HUES64 (cell line): ENCODE measurements at regions not wholly inside any gene's neighbourhood (a gene's known extent, or its start where the extent isn't known, plus 50 kb on each side); places are given as distances from the start of the nearest gene placed in this dataset.
"Not testable (repeated sequence)": the region's sequence is repeated elsewhere in the genome, so short reads cannot be mapped to it uniquely, and the experiment has no call there.

Experiments used
- H3K27ac ChIP-seq: 2 replicates; pipeline ENCODE4 v1.7.0; 2013; ENCODE audit warnings: low read depth, low read length, inconsistent platforms
- H3K27me3 ChIP-seq: 2 replicates; pipeline ENCODE4 v1.6.1; 2013; ENCODE audit warnings: mild to moderate bottlenecking, low read length; ENCODE audit not compliant: insufficient read depth
- H3K36me3 ChIP-seq: 2 replicates; pipeline ENCODE4 v1.6.1; 2013; ENCODE audit warnings: mild to moderate bottlenecking, low read length; ENCODE audit not compliant: insufficient read depth
- H3K4me1 ChIP-seq: 2 replicates; pipeline ENCODE4 v1.6.1; 2013; ENCODE audit warnings: mild to moderate bottlenecking, low read length, moderate library complexity; ENCODE audit not compliant: insufficient read depth
- H3K4me3 ChIP-seq: 2 replicates; pipeline ENCODE4 v1.5.1; 2013; ENCODE audit warnings: mild to moderate bottlenecking, low read length, moderate library complexity
- H3K9ac ChIP-seq: 2 replicates; pipeline ENCODE4 v1.6.1; 2013; ENCODE audit warnings: mild to moderate bottlenecking, low read depth, low read length
- H3K9me3 ChIP-seq: 2 replicates; pipeline ENCODE4 v1.6.1; 2013; ENCODE audit warnings: low read depth, low read length; ENCODE audit not compliant: insufficient read depth
- WGBS: fragments of 150-250, 120-280 bp; methylation state at CpG from one replicate; pipeline ENCODE4 v1.1.7; 2013; ENCODE audit warnings: missing lambda C conversion rate; 5-methylcytosine and 5-hydroxymethylcytosine counted together

- Histone ChIP-seq H3K4me1 (no peaks in the 10 kb centered on the region), H3K9me3 (no peaks in the 10 kb centered on the region), H3K36me3 (no peaks in the 10 kb centered on the region), H3K9ac (no peak overlapping the region), H3K27me3 (no peaks in the 10 kb centered on the region), H3K4me3 (no peak overlapping the region), H3K27ac (no peak overlapping the region)
- 100% methylated on average over 1 of the region's 1 CpG for WGBS
Observed at GRCh38 chr14:48331421-48331820, 656.0 kb upstream of the MDGA2 start.

GRCh38 chr14:48325486-48325885 is 650.1 kb upstream of the MDGA2 start:
- H3K4me3 ChIP-seq: no peak overlapping the region
- H3K4me1 ChIP-seq: no peaks in the 10 kb centered on the region
- H3K36me3 ChIP-seq: no peaks in the 10 kb centered on the region
- H3K27ac ChIP-seq: no peak overlapping the region
- no peaks in the 10 kb centered on the region for H3K27me3 ChIP-seq
- H3K9ac ChIP-seq: no peak overlapping the region
- WGBS: 100% methylated on average over 1 of the region's 1 CpG
- no peaks in the 10 kb centered on the region for H3K9me3 ChIP-seq

GRCh38 chr14:48323665-48324064 is 648.3 kb upstream of the MDGA2 start:
- 88% methylated on average over 6 of the region's 6 CpGs for whole genome bisulfite sequencing
- H3K4me1 ChIP-seq: no peaks in the 10 kb centered on the region
- no peaks in the 10 kb centered on the region for H3K36me3 ChIP-seq
- H3K9me3 ChIP-seq: no peaks in the 10 kb centered on the region
- H3K27ac ChIP-seq: no peak overlapping the region
- H3K4me3 ChIP-seq: no peak overlapping the region
- H3K27me3 ChIP-seq: no peaks in the 10 kb centered on the region
- H3K9ac ChIP-seq: no peak overlapping the region

GRCh38 chr14:48319823-48320222 is 644.4 kb upstream of the MDGA2 start:
- Histone ChIP-seq H3K27ac (no peak overlapping the region), H3K36me3 (no peaks in the 10 kb centered on the region), H3K4me1 (no peaks in the 10 kb centered on the region), H3K9ac (no peak overlapping the region), H3K9me3 (no peaks in the 10 kb centered on the region), H3K4me3 (no peak overlapping the region), H3K27me3 (no peaks in the 10 kb centered on the region)

- 80% methylated on average over 2 of the region's 3 CpGs for WGBS
- Histone ChIP-seq H3K27ac (no peak overlapping the region), H3K4me1 (peaks cover 5% of the 10 kb centered on the region), H3K27me3 (no peaks in the 10 kb centered on the region), H3K4me3 (no peak overlapping the region), H3K9me3 (no peaks in the 10 kb centered on the region), H3K9ac (no peak overlapping the region), H3K36me3 (no peaks in the 10 kb centered on the region)
Observed at GRCh38 chr14:48304729-48305128, 629.3 kb upstream of the MDGA2 start.

GRCh38 chr14:48289701-48290100 is 614.3 kb upstream of the MDGA2 start:
- H3K9ac ChIP-seq: no peak overlapping the region
- no peaks in the 10 kb centered on the region for H3K36me3 ChIP-seq
- H3K9me3 ChIP-seq: peaks cover 19% of the 10 kb centered on the region
- no peaks in the 10 kb centered on the region for H3K27me3 ChIP-seq
- no peak overlapping the region for H3K4me3 ChIP-seq
- H3K27ac ChIP-seq: no peak overlapping the region
- no peaks in the 10 kb centered on the region for H3K4me1 ChIP-seq

GRCh38 chr14:48285217-48285616 is 609.8 kb upstream of the MDGA2 start:
- peaks cover 19% of the 10 kb centered on the region for H3K9me3 ChIP-seq

GRCh38 chr14:48275301-48275700 is 599.9 kb upstream of the MDGA2 start:
- Histone ChIP-seq H3K9ac (no peak overlapping the region), H3K27me3 (no peaks in the 10 kb centered on the region), H3K36me3 (no peaks in the 10 kb centered on the region), H3K4me3 (no peak overlapping the region), H3K9me3 (no peaks in the 10 kb centered on the region), H3K4me1 (peaks cover 8% of the 10 kb centered on the region), H3K27ac (no peak overlapping the region)

More at GRCh38 chr14:48285217-48285616, 609.8 kb upstream of the MDGA2 start:
- not testable (repeated sequence) for H3K27me3 ChIP-seq, H3K4me3 ChIP-seq, H3K9ac ChIP-seq, H3K36me3 ChIP-seq, H3K27ac ChIP-seq, H3K4me1 ChIP-seq
- 94% methylated on average over 11 of the region's 11 CpGs for WGBS

- Histone ChIP-seq H3K9me3 (no peaks in the 10 kb centered on the region), H3K4me3 (no peak overlapping the region), H3K4me1 (peaks cover 8% of the 10 kb centered on the region), H3K9ac (no peak overlapping the region), H3K27me3 (no peaks in the 10 kb centered on the region), H3K36me3 (no peaks in the 10 kb centered on the region), H3K27ac (no peak overlapping the region)
- 96% methylated on average over 3 of the region's 3 CpGs for WGBS
Observed at GRCh38 chr14:48274826-48275225, 599.4 kb upstream of the MDGA2 start.

GRCh38 chr14:48267926-48268325 is 592.5 kb upstream of the MDGA2 start:
- peak overlapping the region; percentile 57 for H3K4me3 ChIP-seq

GRCh38 chr14:48266201-48266600 is 590.8 kb upstream of the MDGA2 start:
- not testable (repeated sequence) for H3K36me3 ChIP-seq, H3K27me3 ChIP-seq, H3K9me3 ChIP-seq, H3K27ac ChIP-seq
- peak overlapping the region; percentile 77 for H3K9ac ChIP-seq
- 37% methylated on average over 5 of the region's 5 CpGs for whole genome bisulfite sequencing
- peaks cover 27% of the 10 kb centered on the region for H3K4me1 ChIP-seq
- peak overlapping the region; percentile 57 for H3K4me3 ChIP-seq

More at GRCh38 chr14:48267926-48268325, 592.5 kb upstream of the MDGA2 start:
- Histone ChIP-seq H3K9ac (peak overlapping the region; percentile 77), H3K27ac (peak overlapping the region; percentile 74), H3K4me1 (peaks cover 15% of the 10 kb centered on the region)
- not testable (repeated sequence) for H3K36me3 ChIP-seq, H3K9me3 ChIP-seq, H3K27me3 ChIP-seq
- 23% methylated on average over 4 of the region's 4 CpGs for WGBS

GRCh38 chr14:48261436-48261835 is 586.0 kb upstream of the MDGA2 start:
- H3K27me3 ChIP-seq: no peaks in the 10 kb centered on the region
- peaks cover 11% of the 10 kb centered on the region for H3K36me3 ChIP-seq
- H3K4me3 ChIP-seq: no peak overlapping the region
- H3K9ac ChIP-seq: peak overlapping the region; percentile 60
- H3K27ac ChIP-seq: peak overlapping the region; percentile 82
- no CpG with 5 or more reads among the region's 1 CpG for WGBS
- H3K9me3 ChIP-seq: no peaks in the 10 kb centered on the region
- H3K4me1 ChIP-seq: peaks cover 22% of the 10 kb centered on the region
